Endothelial cell (in vitro differentiated cells): ENCODE measurements at regions not wholly inside any gene's neighbourhood (a gene's known extent, or its start where the extent isn't known, plus 50 kb on each side); places are given as distances from the start of the nearest gene placed in this dataset.

Experiments
- DNase-seq: peaks from one replicate; pipeline ENCODE4 v3.0.0; 2021; ENCODE audit warnings: low spot score
- H3K27ac Mint-ChIP-seq: one replicate; pipeline ENCODE4 v1.8.0; 2021; ENCODE audit warnings: mixed read lengths, inconsistent platforms; ENCODE audit not compliant: unreplicated experiment
- H3K27me3 Mint-ChIP-seq: one replicate; pipeline ENCODE4 v1.8.0; 2021; ENCODE audit warnings: mild to moderate bottlenecking, moderate library complexity, mixed read lengths, inconsistent platforms; ENCODE audit not compliant: unreplicated experiment
- H3K36me3 Mint-ChIP-seq: one replicate; pipeline ENCODE4 v1.8.0; 2021; ENCODE audit warnings: mild to moderate bottlenecking, low read depth, mixed read lengths, inconsistent platforms; ENCODE audit not compliant: unreplicated experiment
- H3K4me1 Mint-ChIP-seq: one replicate; pipeline ENCODE4 v1.8.0; 2021; ENCODE audit warnings: mild to moderate bottlenecking, mixed read lengths, inconsistent platforms; ENCODE audit not compliant: unreplicated experiment
- H3K4me3 Mint-ChIP-seq: one replicate; pipeline ENCODE4 v1.8.0; 2021; ENCODE audit warnings: mild to moderate bottlenecking, mixed read lengths, inconsistent platforms; ENCODE audit not compliant: unreplicated experiment
- H3K9me3 Mint-ChIP-seq: one replicate; pipeline ENCODE4 v1.8.0; 2021; ENCODE audit warnings: mixed read lengths, inconsistent platforms; ENCODE audit not compliant: unreplicated experiment
- CTCF ChIP-seq: fragments of 200-600 bp; sonication (generic); IDR thresholded peaks from one replicate; pipeline ENCODE4 v1.5.0; 2021; ENCODE audit warnings: antibody characterized with exemption; ENCODE audit not compliant: unreplicated experiment

DNA sequence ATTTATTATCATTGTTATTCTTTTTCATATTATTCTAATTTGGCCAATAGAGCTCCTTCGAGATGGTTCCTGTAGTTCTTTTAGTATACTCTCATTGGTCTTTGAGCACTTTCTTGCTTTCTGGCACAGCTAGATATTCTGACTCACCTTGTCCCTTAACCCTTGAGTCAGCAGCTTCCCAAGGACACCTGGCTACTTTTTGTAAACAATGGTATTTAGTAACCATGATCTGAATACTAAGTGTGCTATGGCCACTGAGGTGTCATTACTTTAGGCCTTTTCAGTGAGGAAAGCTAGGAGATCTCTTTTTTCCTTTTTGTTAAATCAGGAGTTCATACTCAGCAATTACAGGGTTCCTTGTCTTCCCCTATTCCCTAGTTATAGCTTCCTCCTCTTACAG is 126.5 kb upstream of the CITED2 start:
- TF ChIP-seq CTCF = no peak
- no peaks in the 10 kb centered on the region for H3K36me3 Mint-ChIP-seq
- H3K27me3 Mint-ChIP-seq = no peaks in the 10 kb centered on the region
- peaks cover 4% of the 10 kb centered on the region for H3K4me1 Mint-ChIP-seq
- no peak overlapping the region for H3K4me3 Mint-ChIP-seq
- no peak for DNase-seq
- no peaks in the 10 kb centered on the region for H3K9me3 Mint-ChIP-seq
- no peak overlapping the region for H3K27ac Mint-ChIP-seq

GRCh38 chr6:139498715-139499114 is 124.3 kb upstream of the CITED2 start:
- TF ChIP-seq CTCF = no peak
- Mint-ChIP-seq H3K4me3 (no peak overlapping the region), H3K9me3 (no peaks in the 10 kb centered on the region), H3K27ac (no peak overlapping the region), H3K4me1 (no peaks in the 10 kb centered on the region), H3K36me3 (no peaks in the 10 kb centered on the region), H3K27me3 (no peaks in the 10 kb centered on the region)
- no peak for DNase-seq

DNA sequence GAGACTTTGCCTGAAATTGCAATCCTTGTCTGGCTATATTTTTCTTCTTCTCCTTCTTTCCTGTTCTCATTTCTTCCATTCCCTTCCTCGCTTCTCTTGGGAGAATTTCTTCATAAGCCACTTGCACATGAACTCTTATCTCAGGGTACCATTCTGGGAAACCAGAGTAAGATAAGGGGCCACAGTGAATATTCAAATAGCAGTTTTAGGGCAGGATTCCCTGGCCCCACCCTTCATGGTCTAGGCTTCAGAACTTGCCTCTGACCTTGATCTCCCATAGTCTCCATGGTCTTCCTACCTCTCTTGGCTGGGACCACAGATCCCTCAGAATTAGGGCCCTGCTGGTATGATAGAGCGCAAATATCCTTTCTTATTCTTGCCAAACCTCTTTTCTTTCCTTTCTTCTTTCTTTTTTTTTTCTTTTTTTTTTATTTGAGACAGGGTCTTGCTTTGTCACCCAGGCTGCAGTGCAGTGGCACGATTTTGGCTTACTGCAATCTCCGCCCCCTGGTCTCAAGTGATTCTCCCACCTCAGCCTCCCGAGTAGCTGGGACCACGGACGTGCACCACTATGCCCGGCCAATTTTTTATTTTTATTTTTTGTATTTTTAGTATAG is 123.0 kb upstream of the CITED2 start:
- no peak for DNase-seq
- H3K9me3 Mint-ChIP-seq = no peaks in the 10 kb centered on the region
- H3K27me3 Mint-ChIP-seq = no peaks in the 10 kb centered on the region
- no peak overlapping the region for H3K27ac Mint-ChIP-seq
- no peaks in the 10 kb centered on the region for H3K36me3 Mint-ChIP-seq
- no peak for TF ChIP-seq CTCF
- H3K4me1 Mint-ChIP-seq = no peaks in the 10 kb centered on the region
- H3K4me3 Mint-ChIP-seq = no peak overlapping the region

- no peak overlapping the region for H3K4me3 Mint-ChIP-seq
- DNase-seq = no peak
- no peaks in the 10 kb centered on the region for H3K4me1 Mint-ChIP-seq
- H3K9me3 Mint-ChIP-seq = no peaks in the 10 kb centered on the region
- H3K27me3 Mint-ChIP-seq = no peaks in the 10 kb centered on the region
- no peaks in the 10 kb centered on the region for H3K36me3 Mint-ChIP-seq
- TF ChIP-seq CTCF = no peak
- H3K27ac Mint-ChIP-seq = no peak overlapping the region
These were observed 122.4 kb upstream of the CITED2 start for GRCh38 chr6:139496654-139497344.

DNA sequence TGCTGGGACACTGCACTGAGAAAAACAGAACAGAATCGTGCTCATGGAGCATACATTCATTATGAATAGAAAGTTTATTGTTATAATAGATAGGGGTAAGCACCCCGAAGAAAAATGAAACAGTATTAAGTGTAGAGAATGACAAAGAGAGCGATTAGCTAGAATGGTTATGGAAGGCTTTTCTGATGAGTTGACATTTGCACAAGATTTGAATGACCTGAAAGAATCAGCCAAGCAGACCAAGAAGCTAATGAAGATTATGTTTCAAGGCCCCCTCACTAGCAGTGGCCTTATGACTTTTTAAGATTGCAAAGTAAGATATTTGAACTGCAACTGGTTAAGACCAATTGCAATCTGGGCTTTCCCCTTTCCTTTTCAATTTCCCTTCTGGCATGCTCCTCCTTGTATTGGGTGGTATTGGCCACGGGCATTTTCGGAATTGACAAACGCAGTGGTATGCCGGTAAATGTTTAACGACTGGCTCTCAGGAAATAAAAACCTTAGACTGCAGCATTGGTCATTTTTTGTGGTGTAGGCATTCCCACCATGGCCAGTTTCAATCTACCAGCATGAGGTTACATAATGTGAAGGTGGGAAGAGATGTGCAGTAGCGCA is 120.0 kb upstream of the CITED2 start:
- H3K4me3 Mint-ChIP-seq = no peak overlapping the region
- no peak for TF ChIP-seq CTCF
- no peaks in the 10 kb centered on the region for H3K27me3 Mint-ChIP-seq
- no peaks in the 10 kb centered on the region for H3K4me1 Mint-ChIP-seq
- no peak for DNase-seq
- H3K9me3 Mint-ChIP-seq = no peaks in the 10 kb centered on the region
- no peaks in the 10 kb centered on the region for H3K36me3 Mint-ChIP-seq
- no peak overlapping the region for H3K27ac Mint-ChIP-seq
